Esophagus muscularis mucosa (tissue), 4 donors: ENCODE measurements at regions not wholly inside any gene's neighbourhood (a gene's known extent, or its start where the extent isn't known, plus 50 kb on each side); places are given as distances from the start of the nearest gene placed in this dataset.
"Not testable (repeated sequence)": the region's sequence is repeated elsewhere in the genome, so short reads cannot be mapped to it uniquely, and the experiment has no call there.

Source experiments
- DNase-seq: peaks from one replicate; pipeline ENCODE4 v3.0.0-alpha.2; 2017; ENCODE audit errors: extremely low spot score
- H3K27ac ChIP-seq, 4 donors: fragments of 200-600 bp; sonication (generic); replicated peaks in 1 of 4; 1 replicate in 3 of 4; 2 replicates in 1 of 4; pipeline ENCODE4 v1.5.1; 2016 to 2019; ENCODE audit warnings: mild to moderate bottlenecking in 1 of 4
- H3K27me3 ChIP-seq, 4 donors: fragments of 200-600 bp; sonication (generic); one replicate each; pipeline versions ENCODE4 v1.5.1 to v1.6.0; 2016 to 2019
- H3K36me3 ChIP-seq, 4 donors: fragments of 200-600 bp; sonication (generic); one replicate each; pipeline ENCODE4 v1.5.1; 2016 to 2019
- H3K4me1 ChIP-seq, 4 donors: fragments of 200-600 bp; sonication (generic); one replicate each; pipeline ENCODE4 v1.5.1; 2016 to 2019
- H3K4me3 ChIP-seq, 4 donors: fragments of 200-600 bp; sonication (generic); 1 replicate in 2 of 4; 2 replicates in 2 of 4; pipeline ENCODE4 v1.5.1; 2016 to 2019; ENCODE audit warnings: mild to moderate bottlenecking in 4 of 4, moderate library complexity in 1 of 4
- H3K9me3 ChIP-seq, 4 donors: fragments of 200-600 bp; sonication (generic); 1 replicate in 3 of 4; 2 replicates in 1 of 4; pipeline ENCODE4 v1.5.1; 2016 to 2019
- CTCF ChIP-seq, 3 experiments: fragments of 200-600 bp in 2 of 3; fragments of 450-650 bp in 1 of 3; sonication (generic) in 2 of 3; IDR thresholded peaks; one replicate each; pipeline ENCODE4 v1.5.1; 2017 to 2019; ENCODE audit warnings: antibody characterized with exemption in 3 of 3, mild to moderate bottlenecking in 2 of 3, moderate library complexity in 1 of 3
- EP300 ChIP-seq: sonication (generic); formaldehyde crosslinking; IDR thresholded peaks from one replicate; pipeline ENCODE4 v1.6.1; 2017; ENCODE audit warnings: antibody characterized with exemption
- POLR2A ChIP-seq: fragments of 450-650 bp; IDR thresholded peaks from one replicate; pipeline ENCODE4 v1.6.1; 2017; ENCODE audit warnings: antibody characterized with exemption, moderate library complexity, mild to moderate bottlenecking, low read depth
- POLR2AphosphoS5 ChIP-seq, 2 donors: sonication (generic); formaldehyde crosslinking; IDR thresholded peaks; one replicate each; pipeline ENCODE4 v1.6.1; 2017; ENCODE audit warnings: antibody characterized with exemption in 2 of 2
- WGBS: methylation state at CpG from one replicate; pipeline ENCODE4 v1.1.5; 2018; 5-methylcytosine and 5-hydroxymethylcytosine counted together
- intact Hi-C: fragments of 100-400 bp; cut with DNase I; formaldehyde crosslinking; loops from one replicate; pipeline ENCODE4 v1.15.1; 2023

- 77% methylated on average over 2 of the region's 2 CpGs for WGBS
- DNase-seq = no peak
- H3K36me3 ChIP-seq = no peaks in the 10 kb centered on the region
- TF ChIP-seq EP300 (no peak), POLR2AphosphoS5 (IDR thresholded peaks at IDR 0.05) (no peak), CTCF (IDR thresholded peaks at IDR 0.05) (no peak), POLR2A (no peak)
- no peaks in the 10 kb centered on the region for H3K27me3 ChIP-seq
- intact Hi-C loops = no loop called here
- no peaks in the 10 kb centered on the region for H3K9me3 ChIP-seq
- no peak overlapping the region for H3K27ac ChIP-seq
- no peaks in the 10 kb centered on the region for H3K4me1 ChIP-seq
- no peak overlapping the region for H3K4me3 ChIP-seq
Observed at GRCh38 chr13:90511903-90512302, 835.6 kb upstream of the MIR17HG start.

DNA sequence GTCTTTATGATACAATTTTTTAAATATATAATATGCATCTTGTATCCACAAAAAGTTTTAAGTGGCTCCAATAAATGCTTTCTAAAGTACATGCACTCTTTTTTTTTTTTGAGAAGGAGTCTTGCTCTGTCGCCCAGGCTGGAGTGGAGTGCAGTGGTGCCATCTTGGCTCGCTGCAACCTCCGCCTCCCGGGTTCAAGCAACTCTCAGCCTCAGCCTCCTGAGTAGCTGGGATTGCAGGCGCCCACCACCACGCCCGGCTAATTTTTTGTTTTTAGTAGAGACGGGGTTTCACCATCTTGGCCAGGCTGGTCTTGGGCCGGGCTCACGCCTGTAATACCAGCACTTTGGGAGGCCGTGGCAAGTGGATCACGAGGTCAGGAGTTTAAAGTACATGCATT, 832.8 kb upstream of the MIR17HG start:
- intact Hi-C loops, H3K4me1 ChIP-seq, DNase-seq, H3K36me3 ChIP-seq, H3K27me3 ChIP-seq, H3K27ac ChIP-seq, H3K9me3 ChIP-seq, H3K4me3 ChIP-seq: not testable (repeated sequence)
- WGBS = 96% methylated on average over 12 of the region's 12 CpGs

- Histone ChIP-seq H3K4me3 (no peak overlapping the region), H3K4me1 (no peaks in the 10 kb centered on the region), H3K9me3 (peaks cover 0 to 12% (median 6%) of the 10 kb centered on the region in 4 donors), H3K27ac (no peak overlapping the region), H3K27me3 (no peaks in the 10 kb centered on the region), H3K36me3 (no peaks in the 10 kb centered on the region)
- no peak for TF ChIP-seq POLR2A
- no peak for TF ChIP-seq POLR2AphosphoS5 (IDR thresholded peaks at IDR 0.05)
- TF ChIP-seq CTCF (IDR thresholded peaks at IDR 0.05) = no peak
- no peak for TF ChIP-seq EP300
- intact Hi-C loops = no loop called here
- no peak for DNase-seq
Observed at GRCh38 chr13:90518417-90518816, 829.1 kb upstream of the MIR17HG start.

- H3K27ac ChIP-seq = no peak overlapping the region
- no peaks in the 10 kb centered on the region for H3K27me3 ChIP-seq
- WGBS = 52% methylated on average over 3 of the region's 3 CpGs
- TF ChIP-seq EP300 (no peak), CTCF (IDR thresholded peaks at IDR 0.05) (no peak), POLR2AphosphoS5 (IDR thresholded peaks at IDR 0.05) (no peak), POLR2A (no peak)
- no peaks in the 10 kb centered on the region for H3K36me3 ChIP-seq
- H3K4me1 ChIP-seq = no peaks in the 10 kb centered on the region
- peaks cover 0 to 12% (median 6%) of the 10 kb centered on the region in 4 donors for H3K9me3 ChIP-seq
- intact Hi-C loops = no loop called here
- H3K4me3 ChIP-seq = no peak overlapping the region
- DNase-seq = no peak
Observed at GRCh38 chr13:90519157-90519556, 828.3 kb upstream of the MIR17HG start.

- DNase-seq = no peak
- TF ChIP-seq POLR2AphosphoS5 (IDR thresholded peaks at IDR 0.05) (no peak), EP300 (no peak), POLR2A (no peak), CTCF (IDR thresholded peaks at IDR 0.05) (no peak)
- intact Hi-C loops = no loop called here
Observed at GRCh38 chr13:90526711-90527110, 820.8 kb upstream of the MIR17HG start.

More at GRCh38 chr13:90526711-90527110, 820.8 kb upstream of the MIR17HG start:
- Histone ChIP-seq H3K4me3 (no peak overlapping the region), H3K27ac (no peak overlapping the region), H3K9me3 (peaks cover 0 to 4% (median 3%) of the 10 kb centered on the region in 4 donors), H3K36me3 (no peaks in the 10 kb centered on the region), H3K4me1 (no peaks in the 10 kb centered on the region), H3K27me3 (no peaks in the 10 kb centered on the region)
- WGBS = 53% methylated on average over 1 of the region's 1 CpG
